GM19452 (cell line): ENCODE measurements at regions not wholly inside any gene's neighbourhood (a gene's known extent, or its start where the extent isn't known, plus 50 kb on each side); places are given as distances from the start of the nearest gene placed in this dataset.

Experiments used
- ATAC-seq: cut with Tn5 transposase; IDR thresholded peaks from one replicate; pipeline ENCODE4 v1.9.1; 2021; ENCODE audit not compliant: unreplicated experiment

DNA sequence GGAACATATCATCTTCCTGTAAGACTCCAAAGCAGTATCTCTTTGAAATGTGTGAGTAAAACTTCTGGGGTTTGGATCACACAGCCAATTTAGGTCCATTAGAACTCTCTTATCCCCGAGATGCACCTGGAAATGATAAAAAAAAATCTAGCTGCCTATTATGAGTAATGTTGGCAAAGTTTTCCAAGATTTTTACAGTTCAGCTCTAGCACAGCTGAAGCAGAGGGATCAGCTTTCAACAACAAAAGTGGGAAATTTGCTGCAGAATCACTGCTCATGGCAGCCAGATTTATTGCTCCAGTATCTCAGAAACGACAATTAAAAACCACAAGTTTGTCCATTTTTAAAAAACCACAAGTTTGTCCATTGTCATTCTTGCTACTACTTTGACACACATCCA, 292.2 kb downstream of the IRX2 start:
- ATAC-seq = no peak

DNA sequence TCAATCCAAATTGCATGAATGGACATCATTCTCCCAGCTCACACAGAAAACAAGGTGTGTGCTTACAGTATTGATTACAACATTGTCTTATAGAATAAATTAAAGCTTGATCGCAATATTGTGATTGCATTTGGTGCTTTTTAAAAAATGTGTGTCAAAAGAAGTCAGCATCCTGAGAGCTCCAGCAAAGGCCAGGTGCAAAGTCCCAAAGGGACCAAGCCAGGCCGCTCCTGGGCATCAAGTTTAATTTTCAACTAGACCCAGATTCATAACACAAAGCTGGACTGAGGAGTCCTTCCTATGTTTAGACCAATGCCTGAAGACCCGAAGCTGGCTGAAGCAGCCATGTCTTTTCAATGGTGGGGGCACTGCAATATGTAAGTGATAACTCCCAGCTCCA, 295.6 kb downstream of the IRX2 start:
- ATAC-seq = no peak

- no peak for ATAC-seq
Measured at GRCh38 chr5:2454876-2455275, 296.6 kb downstream of the IRX2 start.

DNA sequence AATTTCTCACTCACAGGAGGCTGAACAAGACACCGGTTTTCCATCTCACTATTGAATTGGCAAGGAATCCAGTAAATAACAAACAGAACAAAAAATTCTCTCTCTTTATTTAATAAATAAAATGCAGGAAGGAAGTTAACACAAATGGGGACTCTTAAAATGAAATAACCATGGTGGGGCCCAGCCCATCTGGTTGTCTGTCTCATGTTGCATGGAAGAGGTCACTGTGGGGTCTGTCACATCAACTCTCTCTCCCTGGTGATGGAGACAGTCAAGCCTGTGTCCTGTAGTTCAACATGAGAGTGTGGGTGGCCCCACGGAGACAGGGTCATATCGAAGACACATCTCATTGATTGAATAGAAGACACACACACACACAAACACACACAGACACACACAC, 297.7 kb downstream of the IRX2 start:
- ATAC-seq = no peak

DNA sequence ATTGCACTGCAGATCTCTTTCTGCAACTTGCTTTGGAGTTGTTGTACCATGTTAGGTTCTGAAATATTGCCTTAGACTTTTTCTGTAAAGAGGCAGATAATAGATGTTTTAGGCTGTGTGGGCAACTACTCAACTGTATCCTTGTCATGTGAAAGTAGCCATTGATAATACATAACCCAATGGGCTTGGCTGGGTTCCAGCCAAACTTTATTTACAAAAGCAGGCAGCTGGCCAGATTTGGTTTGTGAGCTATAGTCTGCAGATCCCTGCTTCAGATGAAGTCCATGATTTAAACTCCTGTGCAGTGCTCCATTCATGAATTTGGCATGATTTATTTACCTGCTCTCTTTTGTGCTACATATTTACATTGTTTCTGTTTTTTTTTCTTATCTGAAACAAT, 300.4 kb downstream of the IRX2 start:
- no peak for ATAC-seq

- no peak for ATAC-seq
Measured at GRCh38 chr5:2442496-2443354, 308.8 kb downstream of the IRX2 start.

GRCh38 chr5:2441495-2442180, 309.8 kb downstream of the IRX2 start:
- ATAC-seq = no peak

DNA sequence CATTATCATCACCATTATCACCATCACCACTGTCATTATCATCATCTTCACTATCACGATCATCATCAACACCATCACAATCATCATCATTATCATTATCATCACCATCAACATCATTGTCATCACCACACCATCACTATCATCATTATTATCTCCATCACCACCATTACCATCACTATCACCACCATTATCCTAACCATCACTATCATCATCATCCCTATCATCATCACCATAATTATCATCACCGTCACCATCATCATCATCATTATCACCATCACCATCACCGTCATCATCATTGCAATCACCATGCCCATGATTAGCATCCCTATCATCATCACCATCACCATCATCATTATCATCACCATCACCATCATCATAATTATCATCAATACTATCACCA, 311.9 kb downstream of the IRX2 start:
- ATAC-seq = no peak

- ATAC-seq = no peak
Measured at GRCh38 chr5:2433086-2433485, 318.4 kb downstream of the IRX2 start.

DNA sequence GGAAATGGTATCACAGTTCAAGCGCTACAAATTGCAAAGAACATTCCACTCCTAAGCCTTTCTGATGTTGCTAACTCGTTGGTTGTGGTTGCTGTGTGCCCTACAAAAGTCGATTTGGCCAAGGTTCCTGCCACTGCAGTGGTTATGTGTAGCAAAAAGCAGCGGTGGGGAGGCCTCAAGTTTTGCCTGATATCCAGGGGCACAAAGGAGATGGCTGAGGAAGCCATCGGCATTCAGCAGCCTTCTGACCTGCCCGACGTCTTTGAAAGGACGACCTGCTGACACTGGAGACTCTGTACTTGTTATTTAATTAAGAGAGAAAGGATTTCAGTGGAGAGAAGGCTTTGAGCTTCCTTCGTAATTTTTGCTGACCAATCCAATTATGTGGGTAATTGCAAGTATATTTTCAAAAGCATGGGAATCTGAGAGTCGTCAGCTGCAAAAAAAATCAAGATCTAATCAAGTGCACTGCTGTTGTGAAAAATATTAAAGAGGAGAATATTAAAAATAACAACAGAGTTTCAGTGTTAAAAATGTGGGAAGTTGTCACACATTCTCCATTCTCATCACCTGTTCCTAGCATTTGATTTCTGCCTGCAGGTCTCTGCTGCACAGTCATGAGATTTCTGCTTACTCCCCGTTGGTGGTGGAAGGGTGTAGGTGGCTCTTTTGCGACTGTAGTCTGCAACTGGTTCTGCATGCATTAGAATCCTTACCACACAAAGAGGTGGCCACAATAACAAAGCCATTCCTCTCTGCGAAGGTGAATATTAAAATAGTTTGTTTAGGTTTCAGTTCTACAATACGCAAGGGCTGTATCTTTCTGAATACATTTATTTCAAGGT, 319.2 kb downstream of the IRX2 start:
- ATAC-seq = no peak

GRCh38 chr5:2430606-2431005, 320.9 kb downstream of the IRX2 start:
- no peak for ATAC-seq

- ATAC-seq = no peak
Measured at GRCh38 chr5:2427983-2428382, 323.5 kb downstream of the IRX2 start.

DNA sequence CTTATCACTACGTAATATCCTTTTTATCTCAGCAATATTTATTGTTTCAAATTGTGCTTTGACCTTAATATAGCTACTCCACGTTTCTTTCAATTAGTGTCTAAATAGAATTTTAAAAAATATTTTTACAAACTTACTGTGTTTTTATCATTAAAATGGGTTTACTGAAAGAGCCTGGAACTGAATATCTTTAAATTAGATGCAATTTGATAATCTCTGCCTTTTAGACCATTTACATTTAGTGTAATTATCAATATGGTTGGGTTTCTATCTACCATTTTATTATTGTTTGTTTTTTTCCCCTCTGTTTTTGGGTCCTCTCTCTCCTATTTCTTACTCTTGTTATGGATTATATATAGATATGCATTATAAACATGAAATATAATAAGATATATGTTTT, 327.8 kb downstream of the IRX2 start:
- ATAC-seq = no peak

- no peak for ATAC-seq
Measured at GRCh38 chr5:2417301-2417700, 334.2 kb downstream of the IRX2 start.

DNA sequence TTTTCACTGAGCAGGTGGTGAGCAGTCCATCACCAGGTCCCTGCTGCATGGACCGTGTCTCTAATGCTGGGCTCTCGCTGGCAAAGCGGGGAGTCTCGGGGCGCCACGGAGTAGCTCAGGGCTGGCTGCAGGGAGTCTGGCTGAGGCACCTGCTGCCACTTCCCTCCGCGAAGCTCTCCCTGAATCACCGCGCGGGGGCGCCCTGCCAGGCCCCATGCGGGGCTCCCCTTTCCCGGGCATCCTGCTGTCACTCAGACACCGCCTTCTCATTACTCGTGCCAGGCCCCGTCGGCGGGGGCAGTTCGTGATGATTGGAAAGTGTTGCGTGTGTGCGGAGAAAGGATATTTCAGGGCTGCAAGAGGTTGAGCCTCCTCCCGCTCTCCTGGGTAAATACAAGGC, 335.8 kb downstream of the IRX2 start:
- ATAC-seq = no peak

- no peak for ATAC-seq
Measured at GRCh38 chr5:2410451-2410850, 341.0 kb downstream of the IRX2 start.

DNA sequence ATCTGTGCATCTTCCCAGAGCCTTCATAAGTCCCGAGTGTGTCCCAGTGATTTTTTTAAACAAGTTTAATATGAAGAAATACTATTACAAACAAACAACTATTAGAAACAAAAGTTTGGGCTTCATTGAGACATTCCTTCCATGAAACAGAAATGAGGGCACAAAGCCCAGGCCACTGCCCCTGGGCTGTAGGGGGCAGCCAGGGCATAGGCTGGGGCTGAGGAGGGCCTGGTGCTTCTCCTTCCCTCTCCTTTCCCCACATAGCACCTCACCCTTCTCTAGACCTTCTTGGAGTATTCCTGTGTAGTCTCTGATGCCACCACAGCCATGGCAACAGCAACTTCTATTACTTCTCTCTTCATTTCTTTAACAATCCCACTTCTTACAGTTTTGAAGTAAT, 348.2 kb downstream of the IRX2 start:
- ATAC-seq = no peak

- no peak for ATAC-seq
Measured at GRCh38 chr5:2399804-2400203, 351.7 kb downstream of the IRX2 start.

DNA sequence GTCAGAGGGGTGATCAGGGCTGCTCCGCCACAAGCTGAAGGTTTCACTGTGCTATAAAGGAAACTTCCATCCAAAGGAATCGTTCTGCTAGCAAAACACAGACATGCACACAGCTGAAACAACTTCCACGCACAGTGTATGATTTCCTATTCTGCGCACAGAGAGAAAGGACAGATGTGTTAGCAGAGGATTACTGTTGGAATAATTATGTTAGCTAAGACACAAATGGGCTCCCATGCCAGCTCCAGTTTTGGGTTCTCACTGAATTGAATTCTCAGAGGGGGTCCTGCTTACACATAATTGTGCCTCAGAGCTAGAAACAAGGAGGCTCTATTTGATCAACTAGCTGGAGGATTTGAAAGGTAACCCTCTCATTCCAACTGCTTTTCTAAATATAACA, 352.4 kb downstream of the IRX2 start:
- no peak for ATAC-seq

DNA sequence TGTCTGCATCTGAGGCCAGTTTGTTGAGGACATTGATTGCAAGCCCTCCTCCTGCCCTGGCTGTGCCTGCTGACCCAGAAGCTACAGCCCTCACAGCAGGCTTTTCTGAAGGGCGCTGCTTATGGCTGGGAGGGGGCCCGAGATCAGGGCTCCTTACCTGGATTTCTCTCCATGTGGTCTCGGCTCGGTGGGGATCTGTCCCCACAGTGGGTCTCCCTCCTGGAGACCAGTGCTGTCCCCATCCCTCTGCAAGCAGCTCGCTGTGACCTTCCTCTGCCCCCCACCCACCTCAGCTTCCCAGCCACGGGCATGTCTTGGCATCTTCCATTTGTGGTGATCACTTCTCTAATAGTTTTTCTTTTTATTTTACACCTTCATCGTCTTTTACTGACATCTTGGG, 357.9 kb downstream of the IRX2 start:
- no peak for ATAC-seq

- no peak for ATAC-seq
Measured at GRCh38 chr5:2391566-2391965, 359.9 kb downstream of the IRX2 start.

DNA sequence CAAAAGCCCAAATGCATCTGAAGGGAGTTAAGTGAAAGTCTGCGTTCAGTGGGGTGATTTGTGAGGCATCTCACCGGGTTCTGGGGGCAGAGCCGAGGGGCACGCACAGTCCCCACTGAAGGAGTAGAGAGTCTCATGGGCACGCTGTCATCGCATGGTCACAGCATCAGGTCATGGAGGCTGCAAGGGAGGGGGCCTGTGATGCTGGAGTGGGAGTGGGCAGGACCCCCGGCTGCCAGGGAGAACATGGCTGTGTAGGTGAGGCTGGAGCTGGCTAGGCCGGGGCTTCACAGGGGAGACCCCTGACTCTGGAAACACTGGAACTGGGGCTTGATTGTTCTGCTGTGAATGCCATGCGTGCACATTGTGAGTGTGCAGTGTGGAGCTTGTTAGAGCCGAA, 360.5 kb downstream of the IRX2 start:
- no peak for ATAC-seq
